AG09309 (cell line): ENCODE measurements at regions not wholly inside any gene's neighbourhood (a gene's known extent, or its start where the extent isn't known, plus 50 kb on each side); places are given as distances from the start of the nearest gene placed in this dataset.

Experiments used
- DNase-seq: peaks from one replicate; pipeline ENCODE4 v3.0.0-alpha.2; 2010; ENCODE audit warnings: low read depth
- H3K4me3 ChIP-seq: 2 replicates; pipeline ENCODE4 v1.5.1; 2011; ENCODE audit warnings: mild to moderate bottlenecking, low read depth, low read length, moderate library complexity; ENCODE audit not compliant: control insufficient read depth
- TF ChIP-seq, protein P1 (sequence below): IDR thresholded peaks from 2 replicates; pipeline ENCODE4 v1.5.1; 2011; ENCODE audit warnings: mild to moderate bottlenecking, low read depth, low read length, inconsistent platforms; ENCODE audit not compliant: insufficient read depth, control insufficient read depth; ENCODE audit errors: missing control alignments

GRCh38 chr6:4615891-4616290 is 160.3 kb upstream of the CDYL start:
- TF ChIP-seq, protein P1, sequence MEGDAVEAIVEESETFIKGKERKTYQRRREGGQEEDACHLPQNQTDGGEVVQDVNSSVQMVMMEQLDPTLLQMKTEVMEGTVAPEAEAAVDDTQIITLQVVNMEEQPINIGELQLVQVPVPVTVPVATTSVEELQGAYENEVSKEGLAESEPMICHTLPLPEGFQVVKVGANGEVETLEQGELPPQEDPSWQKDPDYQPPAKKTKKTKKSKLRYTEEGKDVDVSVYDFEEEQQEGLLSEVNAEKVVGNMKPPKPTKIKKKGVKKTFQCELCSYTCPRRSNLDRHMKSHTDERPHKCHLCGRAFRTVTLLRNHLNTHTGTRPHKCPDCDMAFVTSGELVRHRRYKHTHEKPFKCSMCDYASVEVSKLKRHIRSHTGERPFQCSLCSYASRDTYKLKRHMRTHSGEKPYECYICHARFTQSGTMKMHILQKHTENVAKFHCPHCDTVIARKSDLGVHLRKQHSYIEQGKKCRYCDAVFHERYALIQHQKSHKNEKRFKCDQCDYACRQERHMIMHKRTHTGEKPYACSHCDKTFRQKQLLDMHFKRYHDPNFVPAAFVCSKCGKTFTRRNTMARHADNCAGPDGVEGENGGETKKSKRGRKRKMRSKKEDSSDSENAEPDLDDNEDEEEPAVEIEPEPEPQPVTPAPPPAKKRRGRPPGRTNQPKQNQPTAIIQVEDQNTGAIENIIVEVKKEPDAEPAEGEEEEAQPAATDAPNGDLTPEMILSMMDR = no peak
- no peak overlapping the region for H3K4me3 ChIP-seq
- DNase-seq = no peak

GRCh38 chr6:4615231-4615630 is 161.0 kb upstream of the CDYL start:
- DNase-seq = no peak
- TF ChIP-seq, protein P1 = no peak
- H3K4me3 ChIP-seq = no peak overlapping the region

DNA sequence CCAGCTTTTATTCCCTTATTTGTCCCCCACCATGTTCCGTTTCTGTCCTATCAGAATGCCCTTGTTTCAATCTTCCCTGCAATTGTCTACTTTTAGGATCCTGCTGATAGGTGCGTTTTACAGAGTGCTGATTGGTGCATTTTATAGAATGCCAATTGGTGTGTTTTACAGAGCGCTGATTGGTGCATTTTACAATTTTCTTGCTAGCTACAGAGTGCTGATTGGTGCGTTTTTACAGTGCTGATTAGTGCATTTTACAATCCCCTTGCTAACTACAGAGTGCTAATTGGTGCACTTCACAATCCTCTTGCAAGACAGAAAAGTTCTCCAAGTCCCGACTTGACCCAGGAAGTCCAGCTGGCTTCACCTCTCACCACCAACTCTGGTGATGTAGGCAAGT is 161.6 kb upstream of the CDYL start:
- no peak overlapping the region for H3K4me3 ChIP-seq
- TF ChIP-seq, protein P1 = no peak
- no peak for DNase-seq

DNA sequence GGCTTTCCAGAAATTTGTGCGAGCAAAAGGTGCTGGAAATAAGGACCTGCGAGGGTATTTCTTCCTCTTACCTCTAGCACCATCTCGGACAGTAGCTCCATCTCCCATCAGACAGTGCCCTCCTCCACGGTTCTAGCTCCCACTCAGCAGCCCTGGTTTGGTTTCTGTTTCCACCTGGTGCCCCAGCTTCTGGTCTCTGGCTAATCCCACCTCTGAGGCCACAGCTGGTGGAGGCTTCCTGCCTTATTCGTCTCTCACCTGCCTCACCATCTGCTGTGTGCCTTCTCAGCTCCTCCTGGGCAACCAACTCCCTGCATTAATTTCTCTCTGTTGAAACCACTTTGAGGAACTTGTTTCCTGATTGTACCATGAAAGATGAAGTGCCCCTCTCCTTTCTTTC is 162.4 kb upstream of the CDYL start:
- no peak for DNase-seq
- TF ChIP-seq, protein P1 = no peak
- no peak overlapping the region for H3K4me3 ChIP-seq

- TF ChIP-seq, protein P1 = no peak
- no peak for DNase-seq
- H3K4me3 ChIP-seq = no peak overlapping the region
Measured at GRCh38 chr6:4613381-4613780, 162.8 kb upstream of the CDYL start.

- TF ChIP-seq, protein P1 = no peak
- DNase-seq = peak; percentile 46
- no peak overlapping the region for H3K4me3 ChIP-seq
Measured at GRCh38 chr6:4612636-4613171, 163.5 kb upstream of the CDYL start.
